HG03342 (cell line): ENCODE measurements at regions not wholly inside any gene's neighbourhood (a gene's known extent, or its start where the extent isn't known, plus 50 kb on each side); places are given as distances from the start of the nearest gene placed in this dataset.

Experiments used
- ATAC-seq: cut with Tn5 transposase; IDR thresholded peaks from one replicate; pipeline ENCODE4 v1.9.1; 2021; ENCODE audit warnings: mild to moderate bottlenecking, moderate library complexity; ENCODE audit not compliant: unreplicated experiment

DNA sequence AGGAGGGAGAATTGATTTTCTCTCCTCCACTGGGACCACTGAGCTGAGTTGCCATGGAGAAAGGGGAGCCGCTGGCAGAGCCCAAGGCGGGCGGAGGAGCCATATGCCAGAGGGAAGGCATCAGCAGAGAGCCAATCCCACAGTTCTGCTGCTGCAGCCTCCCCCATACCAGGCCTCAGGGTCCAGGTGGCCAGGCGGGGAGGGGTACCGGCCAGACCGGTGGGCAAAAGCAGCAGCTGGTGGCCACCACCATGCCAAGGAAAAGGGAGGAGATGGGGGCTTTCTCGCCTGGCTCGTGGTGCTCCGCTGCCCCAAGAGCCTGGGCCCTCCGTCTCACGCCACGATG is 72.8 kb downstream of the PITPNM2 start:
- no peak for ATAC-seq

GRCh38 chr12:123077298-123078119 is 73.4 kb downstream of the PITPNM2 start:
- no peak for ATAC-seq

DNA sequence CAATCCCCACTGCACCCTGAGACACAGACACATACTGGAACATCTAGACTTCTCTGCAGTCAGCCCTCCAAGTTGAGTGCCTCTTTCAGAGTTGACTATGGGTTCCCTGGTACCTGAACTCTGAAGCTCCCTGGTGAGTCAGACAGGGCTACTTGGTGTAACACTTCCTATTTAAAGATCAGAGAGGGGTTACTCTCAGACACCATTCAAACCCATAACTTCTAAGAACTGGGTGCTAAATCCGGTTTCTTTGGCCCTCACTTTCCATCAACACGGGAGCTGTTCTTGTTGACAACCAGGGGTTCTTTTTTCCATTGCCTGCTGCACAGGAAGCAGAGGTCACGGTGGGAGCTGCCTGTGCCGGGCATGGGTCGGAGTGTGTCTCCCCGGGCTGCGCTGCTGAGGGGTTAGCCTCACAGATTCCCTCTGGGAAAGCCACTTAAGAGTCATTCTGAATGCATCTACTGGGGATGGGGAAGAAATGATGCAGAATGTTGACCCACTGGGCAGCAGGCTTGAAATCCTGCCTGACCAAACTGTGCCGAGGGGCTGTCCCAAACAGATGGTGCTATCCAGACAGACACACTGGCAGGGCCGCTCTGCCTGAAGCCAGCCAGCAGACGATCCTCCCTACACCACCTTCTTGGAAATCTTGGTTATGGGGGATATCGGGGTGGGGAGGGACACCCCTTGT is 74.1 kb downstream of the PITPNM2 start:
- ATAC-seq = peak; percentile 57

GRCh38 chr12:123075646-123076171 is 75.2 kb downstream of the PITPNM2 start:
- peak; percentile 52 for ATAC-seq

DNA sequence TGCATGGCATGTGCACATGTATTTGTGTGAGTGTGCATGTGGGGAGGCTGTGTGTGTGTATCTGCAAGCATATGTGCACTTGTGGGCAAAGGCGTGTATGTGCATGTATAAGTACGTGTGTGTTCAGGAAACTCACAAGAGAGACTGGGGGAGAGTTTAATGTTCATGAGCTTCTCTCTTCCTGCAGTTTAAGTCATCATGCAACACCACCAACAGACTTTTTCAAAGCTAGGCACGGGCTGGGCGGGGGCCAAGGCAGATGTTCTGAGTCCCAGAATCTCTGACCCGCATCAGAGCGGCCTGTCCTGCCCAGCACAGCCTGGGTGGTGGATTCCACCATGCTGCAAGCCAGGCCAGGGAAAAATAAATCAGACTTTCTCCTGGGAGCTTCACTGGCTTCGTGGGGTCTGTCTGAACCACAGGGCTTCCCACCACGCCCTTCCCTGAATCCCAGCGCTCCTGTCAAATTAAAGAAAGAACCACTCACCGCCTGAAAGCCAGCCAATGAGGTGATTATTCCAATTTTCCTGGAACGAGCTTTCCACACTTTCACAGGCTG is 75.7 kb downstream of the PITPNM2 start:
- ATAC-seq = no peak

DNA sequence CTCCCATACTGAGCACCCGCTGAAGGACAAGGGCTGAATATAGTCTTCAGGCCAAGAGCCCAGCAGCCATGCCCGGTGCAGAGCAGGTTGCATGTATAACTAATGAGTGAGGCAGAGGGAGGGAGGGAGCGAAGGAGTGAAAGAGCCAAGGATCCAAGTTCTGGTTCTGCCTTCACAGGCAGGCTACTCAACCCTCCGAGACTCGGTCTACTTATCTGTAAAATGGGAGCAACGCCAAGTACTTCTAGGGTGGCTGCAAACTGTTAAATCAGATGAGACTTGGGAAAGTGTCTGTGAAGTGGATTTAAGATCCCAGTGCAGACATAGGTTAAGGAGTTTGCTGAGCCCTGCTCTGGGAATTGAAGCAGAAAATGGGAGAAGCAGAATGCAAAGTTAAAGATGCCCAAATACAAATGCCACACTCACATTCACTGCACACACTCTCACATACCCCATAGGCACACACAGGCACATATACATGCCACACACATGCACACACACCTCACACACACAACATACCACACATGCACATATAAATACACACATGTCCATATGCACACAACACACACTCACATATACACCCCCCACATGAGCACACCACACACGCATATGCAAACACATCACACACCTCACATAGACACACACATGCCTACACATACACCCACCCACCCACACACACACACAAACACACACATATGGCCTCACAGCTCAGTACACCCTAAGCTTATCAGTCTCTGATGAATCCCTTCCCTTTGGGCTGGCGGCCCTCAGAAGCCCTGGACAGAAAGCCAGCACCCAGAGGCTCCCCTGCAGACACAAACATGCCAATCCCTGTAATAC is 76.7 kb downstream of the PITPNM2 start:
- ATAC-seq = no peak

GRCh38 chr12:123073292-123073691 is 77.6 kb downstream of the PITPNM2 start:
- ATAC-seq = no peak

DNA sequence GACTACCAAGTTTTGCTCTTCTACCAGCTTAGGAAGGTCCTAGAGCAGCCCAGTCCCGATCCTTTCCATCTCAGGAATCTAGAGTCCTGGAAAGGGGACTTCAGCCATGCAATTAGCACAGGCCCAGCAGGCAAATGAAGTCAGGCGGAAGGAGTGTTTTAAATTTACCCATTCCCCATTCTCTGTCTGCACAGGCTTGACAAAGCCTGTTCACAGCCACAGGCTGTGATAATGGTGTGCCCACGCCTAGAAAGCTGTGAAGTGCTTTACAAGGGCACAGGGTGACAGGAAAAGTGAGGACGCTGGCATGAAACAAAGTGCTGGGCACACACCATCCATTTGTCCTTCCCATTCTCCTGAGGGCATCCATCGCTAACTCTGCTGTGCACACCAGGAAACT is 79.0 kb downstream of the PITPNM2 start:
- no peak for ATAC-seq

- no peak for ATAC-seq
Measured at GRCh38 chr12:123071099-123071800, 79.6 kb downstream of the PITPNM2 start.

- ATAC-seq = no peak
Measured at GRCh38 chr12:123070267-123071081, 80.4 kb downstream of the PITPNM2 start.

DNA sequence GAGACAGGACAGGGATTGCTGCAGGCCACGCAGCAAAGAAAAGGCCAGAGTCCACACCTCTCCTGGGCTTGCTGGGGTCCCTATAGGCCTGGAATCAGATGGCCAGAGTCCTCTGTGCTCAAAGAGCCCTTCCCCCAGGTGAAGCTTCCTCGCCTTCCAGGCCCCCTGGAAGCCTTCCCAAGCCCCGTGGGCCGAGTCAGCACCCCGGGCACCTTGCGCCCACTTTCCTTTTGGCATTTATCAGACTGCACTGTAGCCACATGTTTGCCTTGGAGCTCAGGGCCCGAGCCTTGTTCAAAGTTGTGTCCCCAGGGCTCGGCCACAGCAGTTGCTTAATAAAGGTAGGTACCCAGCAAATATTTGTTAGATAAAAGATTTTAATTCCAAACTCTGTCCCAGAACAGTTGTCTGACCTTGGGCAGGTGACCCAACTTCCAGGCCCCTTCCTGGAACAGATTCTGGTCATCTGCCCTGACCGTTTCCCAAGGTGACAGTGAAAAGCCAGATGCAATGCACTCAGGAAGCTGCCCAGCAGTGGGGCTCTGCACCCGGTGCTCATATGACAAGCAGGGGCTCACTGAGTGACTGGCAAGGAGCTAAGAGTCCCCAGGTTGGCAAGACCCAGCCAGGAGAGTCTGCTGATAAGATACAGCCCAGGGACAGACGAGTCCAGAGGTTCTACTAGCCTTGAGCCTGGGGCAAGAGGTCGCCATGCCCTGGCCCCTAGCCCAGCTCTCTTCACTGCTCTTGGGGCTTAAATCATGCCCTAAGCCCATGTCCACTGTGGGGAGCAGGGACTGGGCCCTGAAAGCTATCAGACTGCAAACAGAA is 81.2 kb downstream of the PITPNM2 start:
- no peak for ATAC-seq

- ATAC-seq = no peak
Measured at GRCh38 chr12:123067654-123068053, 83.2 kb downstream of the PITPNM2 start.

GRCh38 chr12:123066384-123066710 is 84.5 kb downstream of the PITPNM2 start:
- ATAC-seq = no peak

DNA sequence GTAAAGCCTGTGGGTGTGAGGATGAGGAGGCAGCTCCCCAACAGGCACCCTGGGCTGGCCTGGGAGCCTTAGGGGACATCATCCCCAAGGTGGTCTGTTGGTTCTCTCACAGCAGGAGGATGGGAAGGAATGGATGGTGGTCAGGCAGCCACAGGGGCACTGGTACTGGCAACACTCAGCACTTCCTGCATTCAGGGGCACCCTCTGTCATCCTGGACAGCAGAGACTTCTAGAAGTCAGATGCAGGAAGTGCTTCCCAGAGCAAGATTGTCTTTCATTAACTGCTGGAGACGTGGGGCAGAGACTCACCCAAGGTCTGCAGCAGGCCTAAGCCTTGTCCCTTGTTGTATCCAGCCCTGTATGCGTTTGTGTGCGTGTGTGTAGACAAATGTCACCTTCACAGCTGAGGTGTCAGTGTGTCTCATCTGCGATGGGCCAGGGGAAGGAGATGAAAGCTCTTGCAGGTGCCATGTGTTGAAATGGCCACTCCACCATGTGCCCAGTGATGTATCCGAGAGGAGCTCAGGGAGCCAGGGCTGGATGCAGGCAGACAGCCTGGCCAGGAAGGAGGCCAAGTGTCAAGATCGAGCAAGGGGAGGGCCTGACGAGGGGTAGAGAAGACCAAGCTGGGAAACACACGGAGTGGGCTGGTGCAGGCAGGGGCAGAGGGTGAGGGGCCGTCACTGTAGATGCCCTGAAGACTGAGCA is 85.1 kb downstream of the PITPNM2 start:
- ATAC-seq = no peak

DNA sequence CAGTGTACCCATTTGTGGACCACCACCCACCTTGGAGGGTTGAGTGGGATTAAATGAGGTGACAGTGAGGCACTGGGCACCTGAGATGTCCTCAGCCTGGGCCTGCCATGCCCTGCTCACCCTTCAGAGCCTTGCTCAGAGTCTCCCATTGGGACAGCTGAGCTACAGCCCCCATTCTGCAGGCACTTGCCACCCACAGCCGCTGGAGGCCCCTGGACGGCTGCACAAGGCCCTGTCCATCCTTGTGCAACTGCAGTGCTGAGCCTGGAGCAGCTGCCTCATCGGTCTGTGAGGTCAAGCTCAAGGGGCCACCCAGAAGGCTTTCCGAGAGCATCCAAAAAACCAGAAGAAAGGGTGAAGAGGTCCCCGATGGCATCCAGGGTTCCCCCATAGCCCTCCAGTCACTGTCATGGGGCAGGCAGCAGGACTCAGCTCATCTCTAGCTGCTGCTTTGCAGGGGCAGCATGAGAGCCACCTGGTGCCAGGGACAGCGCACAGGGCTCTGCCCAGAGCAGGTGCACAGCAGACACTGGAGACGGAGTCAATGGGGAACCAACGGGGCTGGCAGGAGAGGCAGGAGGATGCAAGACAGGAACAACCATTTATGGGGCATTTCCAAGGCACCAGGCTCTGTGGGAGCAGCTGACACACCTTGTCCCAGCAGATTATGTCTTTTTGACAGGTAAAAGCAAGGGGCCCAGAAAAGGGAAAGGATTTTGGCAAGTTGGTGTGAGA is 84.6 kb downstream of the ARL6IP4 start:
- no peak for ATAC-seq

DNA sequence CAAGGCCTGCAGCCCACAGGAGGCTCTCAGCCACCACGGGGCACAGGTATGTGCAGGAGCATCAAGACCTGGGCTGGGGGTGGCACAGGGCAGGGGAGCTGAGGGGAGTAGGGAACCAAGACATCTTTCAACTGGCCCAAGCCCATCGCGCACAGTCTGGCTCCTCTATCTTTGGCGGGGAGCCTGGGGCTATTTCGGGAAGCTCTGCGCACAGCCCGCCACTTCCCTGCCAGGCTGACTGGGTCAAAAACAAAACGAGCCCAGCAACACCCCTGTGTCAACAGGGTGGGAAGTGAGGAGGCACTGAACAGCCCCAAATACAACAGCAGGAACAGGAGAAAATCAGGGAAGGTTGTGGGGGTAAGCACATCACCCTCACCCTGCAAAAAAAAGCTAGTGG is 83.9 kb downstream of the ARL6IP4 start:
- ATAC-seq = no peak

DNA sequence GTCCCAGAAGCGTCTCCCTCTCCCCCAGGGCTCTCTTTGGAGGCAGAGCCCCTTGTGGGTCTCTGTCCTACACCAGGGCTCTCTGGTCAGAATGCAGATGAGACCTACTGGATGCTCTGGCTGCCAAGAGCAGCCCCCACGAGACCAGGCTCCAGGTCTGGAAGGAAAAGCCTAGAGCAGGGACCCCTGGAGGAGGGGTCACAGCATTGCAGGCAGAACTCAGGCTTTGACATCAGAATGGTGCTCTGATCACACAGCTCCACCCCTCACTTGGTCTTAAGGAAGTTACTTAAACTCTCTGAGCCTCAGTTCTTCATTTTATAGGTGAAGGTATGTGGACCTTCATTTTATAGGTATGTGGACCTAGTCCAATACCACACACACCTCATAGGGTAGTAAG is 83.1 kb downstream of the ARL6IP4 start:
- ATAC-seq = no peak
